B cell (primary cell): ENCODE measurements at regions not wholly inside any gene's neighbourhood (a gene's known extent, or its start where the extent isn't known, plus 50 kb on each side); places are given as distances from the start of the nearest gene placed in this dataset.

Experiments
- CTCF ChIP-seq: fragments of 200-600 bp; IDR thresholded peaks from one replicate; pipeline ENCODE4 v1.8.0; 2022; ENCODE audit warnings: antibody characterized with exemption, mild to moderate bottlenecking
- EZH2 ChIP-seq: IDR thresholded peaks from 2 replicates; pipeline ENCODE4 v1.6.1; 2012; ENCODE audit warnings: borderline replicate concordance, low read depth, mild to moderate bottlenecking, moderate library complexity, low read length; ENCODE audit not compliant: insufficient read depth, poor library complexity, severe bottlenecking

GRCh38 chr13:72368031-72368430 lies 359.4 kb downstream of the MZT1 start:
- TF ChIP-seq CTCF (no peak), EZH2 (no peak)
